HFF-Myc (cell line): ENCODE measurements at regions not wholly inside any gene's neighbourhood (a gene's known extent, or its start where the extent isn't known, plus 50 kb on each side); places are given as distances from the start of the nearest gene placed in this dataset.

Source experiments
- DNase-seq: peaks from one replicate; pipeline ENCODE4 v3.0.0-alpha.2; 2011; ENCODE audit warnings: low read depth; ENCODE audit errors: extremely low read depth
- H3K4me3 ChIP-seq: replicated peaks from 2 replicates; pipeline ENCODE4 v1.5.1; 2011; ENCODE audit warnings: low read depth, mild to moderate bottlenecking, control low read depth, low read length
- CTCF ChIP-seq: IDR thresholded peaks from 2 replicates; pipeline ENCODE4 v1.5.1; 2012; ENCODE audit warnings: mild to moderate bottlenecking, low read depth, low read length, control low read depth; ENCODE audit errors: missing control alignments

- H3K4me3 ChIP-seq, result no peak overlapping the region
- no peak for DNase-seq
- no peak for TF ChIP-seq CTCF
Observed at GRCh38 chr12:28793581-28794151, 355.4 kb upstream of the FAR2 start.

DNA sequence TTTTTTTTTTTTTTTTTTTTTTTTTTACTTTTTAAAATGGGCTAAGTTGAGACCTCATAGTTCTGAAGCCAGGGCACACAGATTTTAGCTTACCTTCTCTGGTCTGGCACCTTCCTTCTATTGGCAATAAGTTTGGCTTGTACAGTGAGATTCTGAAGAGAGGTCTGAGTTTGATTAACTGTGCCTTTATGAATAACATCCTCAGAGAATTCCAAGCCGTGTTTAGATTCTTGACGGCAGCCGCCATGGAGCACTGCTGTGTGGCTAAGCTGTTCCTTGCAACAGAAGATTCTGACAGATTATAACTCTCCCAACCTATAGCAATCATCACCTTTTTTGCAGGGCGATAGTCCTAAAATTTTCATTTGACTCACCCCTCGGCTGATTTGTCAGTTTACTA lies 354.9 kb upstream of the FAR2 start:
- no peak for TF ChIP-seq CTCF
- no peak overlapping the region for H3K4me3 ChIP-seq

GRCh38 chr12:28794786-28795185 lies 354.3 kb upstream of the FAR2 start:
- no peak overlapping the region for H3K4me3 ChIP-seq
- DNase-seq, result no peak
- TF ChIP-seq CTCF, result no peak

More for the DNA sequence above, 354.9 kb upstream of the FAR2 start:
- DNase-seq, result no peak

- no peak for TF ChIP-seq CTCF
- DNase-seq, result no peak
- H3K4me3 ChIP-seq, result no peak overlapping the region
Observed at GRCh38 chr12:28795311-28795710, 353.8 kb upstream of the FAR2 start.

- no peak overlapping the region for H3K4me3 ChIP-seq
- no peak for TF ChIP-seq CTCF
- DNase-seq, result no peak
Observed at GRCh38 chr12:28799348-28799747, 349.7 kb upstream of the FAR2 start.

DNA sequence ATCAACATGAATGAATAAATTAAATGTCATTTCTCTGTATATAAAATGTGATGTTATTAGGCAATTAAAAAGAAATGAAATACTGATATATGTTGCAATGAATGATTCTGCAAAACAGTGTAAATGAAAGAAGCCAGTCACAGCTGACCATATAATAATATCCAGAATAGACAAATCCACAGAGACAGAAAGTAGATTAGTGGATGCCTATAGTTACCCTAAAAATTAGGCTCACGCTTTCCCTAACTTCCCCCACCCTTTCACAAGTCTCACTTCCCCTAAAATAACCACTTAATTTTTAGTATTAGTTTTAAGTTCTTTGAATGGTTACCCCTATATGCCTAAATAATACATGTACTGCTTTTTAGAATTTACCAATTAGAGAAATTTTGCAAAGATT lies 348.9 kb upstream of the FAR2 start:
- TF ChIP-seq CTCF, result no peak
- DNase-seq, result no peak
- H3K4me3 ChIP-seq, result no peak overlapping the region

DNA sequence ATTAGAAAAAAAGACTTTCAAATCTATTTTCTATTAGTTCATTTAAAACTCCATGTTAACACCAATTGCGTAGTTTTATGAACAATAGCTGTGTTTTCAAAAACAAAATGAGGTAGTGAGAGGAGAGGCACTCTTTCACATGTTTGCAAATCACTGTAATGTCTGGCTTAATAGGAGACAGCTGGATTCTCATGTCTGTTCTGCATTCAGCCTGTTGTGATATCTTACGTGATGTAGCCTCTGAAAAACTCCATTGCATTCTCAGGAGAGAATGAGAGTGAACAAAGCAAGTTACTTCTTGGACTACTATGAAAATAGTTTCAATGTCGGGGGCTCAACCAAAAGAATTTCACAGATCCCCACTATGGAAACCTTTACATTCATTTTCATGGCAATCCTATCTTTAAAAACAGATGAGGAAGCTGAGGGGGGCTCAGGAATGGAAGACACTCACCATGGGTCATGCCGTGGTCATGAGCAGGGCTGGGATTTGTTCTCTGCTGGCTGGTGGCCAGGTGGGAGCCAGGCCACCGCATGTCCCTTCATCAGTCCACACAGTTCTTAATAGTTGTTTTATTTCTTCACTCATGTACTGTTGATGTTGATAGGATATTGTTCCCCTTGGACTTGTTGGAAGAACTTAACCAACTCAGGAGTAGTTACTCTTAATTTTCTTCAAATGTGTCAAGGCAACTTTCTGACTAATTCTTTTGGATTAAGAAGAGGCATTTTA lies 346.2 kb upstream of the FAR2 start:
- no peak for TF ChIP-seq CTCF
- H3K4me3 ChIP-seq, result no peak overlapping the region
- DNase-seq, result no peak
